ENCODE measurements at regions not wholly inside any gene's neighbourhood (a gene's known extent, or its start where the extent isn't known, plus 50 kb on each side); places are given as distances from the start of the nearest gene placed in this dataset.

- Mint-ChIP-seq H3K4me3 (peak overlapping the region in 1 of 3 experiments; percentile 1), H3K4me1 (peaks cover 46% of the 10 kb centered on the region), H3K9me3 (no peaks in the 10 kb centered on the region), H3K36me3 (ENCODE audit: low read depth) (no peaks in the 10 kb centered on the region), H3K27ac (peak overlapping the region in 2 of 3 experiments; percentile 46 to 74), H3K27me3 (ENCODE audit: low read depth) (peaks cover 5% of the 10 kb centered on the region)
- no peak for TF ChIP-seq CTCF (IDR thresholded peaks at IDR 0.05; ENCODE audit: unreplicated experiment in 3 of 3)
Measured at GRCh38 chr17:68704871-68705713, 103.9 kb upstream of the FAM20A start.

- no peak overlapping the region for H3K4me3 Mint-ChIP-seq
- no peaks in the 10 kb centered on the region for H3K36me3 Mint-ChIP-seq (ENCODE audit: low read depth)
- no peak for TF ChIP-seq CTCF (IDR thresholded peaks at IDR 0.05; ENCODE audit: unreplicated experiment in 3 of 3)
- H3K4me1 Mint-ChIP-seq = peaks cover 47% of the 10 kb centered on the region
- no peak overlapping the region for H3K27ac Mint-ChIP-seq
- peaks cover 10% of the 10 kb centered on the region for H3K27me3 Mint-ChIP-seq (ENCODE audit: low read depth)
- H3K9me3 Mint-ChIP-seq = no peaks in the 10 kb centered on the region
Measured at GRCh38 chr17:68701046-68701445, 99.9 kb upstream of the FAM20A start.

GRCh38 chr17:68700421-68700820 is 99.3 kb upstream of the FAM20A start:
- no peak for TF ChIP-seq CTCF (IDR thresholded peaks at IDR 0.05; ENCODE audit: unreplicated experiment in 3 of 3)
- no peak overlapping the region for H3K4me3 Mint-ChIP-seq
- peaks cover 44% of the 10 kb centered on the region for H3K4me1 Mint-ChIP-seq
- peaks cover 17% of the 10 kb centered on the region for H3K27me3 Mint-ChIP-seq (ENCODE audit: low read depth)
- H3K9me3 Mint-ChIP-seq = peaks cover 4% of the 10 kb centered on the region
- no peaks in the 10 kb centered on the region for H3K36me3 Mint-ChIP-seq (ENCODE audit: low read depth)
- H3K27ac Mint-ChIP-seq = no peak overlapping the region

- no peak overlapping the region for H3K27ac Mint-ChIP-seq
Measured at GRCh38 chr17:68699936-68700335, 98.8 kb upstream of the FAM20A start.

GRCh38 chr17:68698746-68699145 is 97.6 kb upstream of the FAM20A start:
- Mint-ChIP-seq H3K4me3 (no peak overlapping the region), H3K36me3 (ENCODE audit: low read depth) (no peaks in the 10 kb centered on the region), H3K27me3 (ENCODE audit: low read depth) (peaks cover 17% of the 10 kb centered on the region), H3K27ac (peak overlapping the region in 1 of 3 experiments; percentile 52), H3K4me1 (peaks cover 35% of the 10 kb centered on the region), H3K9me3 (peaks cover 4% of the 10 kb centered on the region)
- no peak for TF ChIP-seq CTCF (IDR thresholded peaks at IDR 0.05; ENCODE audit: unreplicated experiment in 3 of 3)

More at GRCh38 chr17:68699936-68700335, 98.8 kb upstream of the FAM20A start:
- Mint-ChIP-seq H3K27me3 (ENCODE audit: low read depth) (peaks cover 17% of the 10 kb centered on the region), H3K4me3 (no peak overlapping the region), H3K36me3 (ENCODE audit: low read depth) (no peaks in the 10 kb centered on the region), H3K9me3 (peaks cover 4% of the 10 kb centered on the region), H3K4me1 (peaks cover 39% of the 10 kb centered on the region)
- no peak for TF ChIP-seq CTCF (IDR thresholded peaks at IDR 0.05; ENCODE audit: unreplicated experiment in 3 of 3)
